Glomerular visceral epithelial cell (primary cell): ENCODE measurements at regions not wholly inside any gene's neighbourhood (a gene's known extent, or its start where the extent isn't known, plus 50 kb on each side); places are given as distances from the start of the nearest gene placed in this dataset.

Source experiments
- DNase-seq: peaks from one replicate; pipeline ENCODE4 v3.0.0-alpha.2; 2016; ENCODE audit errors: extremely low spot score

GRCh38 chr2:16506366-16506765 is 159.3 kb downstream of the CYRIA start:
- no peak for DNase-seq

GRCh38 chr2:16496426-16497388 is 168.9 kb downstream of the CYRIA start:
- DNase-seq, result no peak

DNA sequence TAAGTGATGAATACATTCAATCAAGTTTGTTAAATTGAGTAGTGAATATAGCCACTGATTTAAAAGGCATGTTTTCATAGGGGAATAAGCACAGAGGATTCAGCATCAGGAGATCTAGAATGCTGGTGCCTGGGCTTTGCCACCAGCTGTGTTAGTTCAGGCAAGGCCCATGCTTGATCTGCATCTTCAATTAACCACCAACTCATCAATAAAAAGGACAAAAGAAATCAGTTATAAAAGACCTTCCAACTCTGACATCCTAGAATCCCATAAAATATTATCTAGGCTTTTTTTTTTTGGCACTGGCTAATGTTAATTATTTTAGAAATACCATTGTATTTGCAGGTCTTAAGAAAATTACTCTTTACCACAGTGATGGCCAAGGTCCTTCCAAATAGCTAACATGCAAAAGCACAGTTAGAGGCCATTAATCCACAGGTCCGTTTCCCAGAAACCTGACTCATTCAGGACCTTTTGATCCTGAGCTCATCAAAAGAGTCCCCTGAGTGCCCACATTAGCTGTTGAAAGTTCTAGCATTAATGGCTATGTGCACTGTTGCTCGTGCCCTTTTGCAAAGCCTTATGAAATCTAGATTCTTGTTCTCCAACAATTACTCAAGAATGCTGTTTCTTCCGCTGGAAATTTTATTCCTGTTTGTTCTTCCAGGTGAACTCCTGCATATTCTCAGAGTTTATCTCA is 170.0 kb downstream of the CYRIA start:
- no peak for DNase-seq

DNA sequence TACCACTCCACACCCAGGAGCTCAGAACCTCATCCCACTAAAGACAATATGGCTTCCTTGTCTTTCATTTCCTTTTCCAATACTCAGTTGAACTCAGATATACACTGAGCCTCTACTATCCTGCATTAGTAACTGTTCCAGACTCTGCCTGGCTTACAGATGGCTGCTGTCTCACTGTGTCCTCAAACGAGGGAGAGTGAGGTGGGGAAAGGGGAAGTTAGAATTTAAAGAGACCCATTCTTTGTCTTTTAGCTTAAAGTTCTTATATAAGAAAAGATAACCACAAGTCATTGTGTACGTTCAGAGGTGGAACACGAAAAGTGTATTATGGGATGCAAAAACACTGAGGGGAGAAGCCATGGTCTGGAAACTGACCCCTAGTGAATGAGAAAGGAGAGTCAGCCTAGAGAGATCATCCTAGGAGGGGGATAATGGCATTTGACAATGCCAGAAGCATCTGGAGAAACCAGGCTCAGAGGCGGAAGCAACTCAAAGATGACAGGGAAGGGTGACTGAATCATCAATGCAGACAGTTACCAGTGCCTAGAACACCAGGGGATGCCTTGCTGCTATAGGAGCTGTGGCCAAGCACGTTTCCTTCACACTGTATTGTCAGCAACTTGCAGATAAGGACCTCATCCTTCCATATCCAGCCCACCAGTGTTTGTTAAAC is 170.7 kb downstream of the CYRIA start:
- no peak for DNase-seq

- no peak for DNase-seq
Measured at GRCh38 chr2:16493788-16494187, 171.8 kb downstream of the CYRIA start.

DNA sequence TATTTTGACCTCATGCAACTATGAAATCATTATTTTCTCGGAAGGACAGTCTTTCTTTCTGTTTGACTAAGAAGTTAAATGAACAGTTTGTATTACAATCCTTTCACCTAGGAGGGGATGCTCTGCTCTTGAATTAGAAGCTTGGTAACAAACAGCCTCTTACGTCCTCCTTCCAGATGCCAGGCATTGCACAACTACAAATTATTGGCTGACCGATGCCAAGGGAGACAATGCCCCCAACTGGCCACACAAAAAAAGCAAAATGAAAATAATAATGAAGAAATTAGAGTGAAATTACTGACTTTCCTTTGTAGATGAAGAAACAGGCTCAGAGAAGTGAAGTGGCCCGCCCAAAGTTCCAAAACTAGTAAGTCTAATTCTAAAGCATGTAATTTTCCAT is 177.9 kb downstream of the CYRIA start:
- DNase-seq, result peak; percentile 5

GRCh38 chr2:16485251-16485650 is 180.4 kb downstream of the CYRIA start:
- no peak for DNase-seq

DNA sequence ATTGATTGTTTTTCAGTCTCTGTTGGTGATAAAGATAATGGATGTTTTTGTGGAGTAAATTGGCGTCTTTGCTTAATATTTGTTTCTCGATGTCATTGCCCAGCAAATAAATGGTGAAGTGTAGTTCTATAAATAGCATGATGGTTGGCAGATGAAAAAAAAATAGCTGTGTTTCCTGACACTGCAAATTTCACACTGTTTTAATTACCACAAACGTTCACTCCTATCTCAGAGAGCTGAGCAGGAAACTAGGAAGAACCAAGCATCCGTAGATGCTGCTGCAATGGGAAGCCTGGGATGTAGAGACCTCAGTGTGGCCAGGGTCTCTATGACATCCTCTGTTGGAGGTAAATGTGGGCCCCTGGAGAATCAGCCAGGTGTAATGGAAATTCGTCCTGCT is 183.2 kb downstream of the CYRIA start:
- DNase-seq, result no peak

DNA sequence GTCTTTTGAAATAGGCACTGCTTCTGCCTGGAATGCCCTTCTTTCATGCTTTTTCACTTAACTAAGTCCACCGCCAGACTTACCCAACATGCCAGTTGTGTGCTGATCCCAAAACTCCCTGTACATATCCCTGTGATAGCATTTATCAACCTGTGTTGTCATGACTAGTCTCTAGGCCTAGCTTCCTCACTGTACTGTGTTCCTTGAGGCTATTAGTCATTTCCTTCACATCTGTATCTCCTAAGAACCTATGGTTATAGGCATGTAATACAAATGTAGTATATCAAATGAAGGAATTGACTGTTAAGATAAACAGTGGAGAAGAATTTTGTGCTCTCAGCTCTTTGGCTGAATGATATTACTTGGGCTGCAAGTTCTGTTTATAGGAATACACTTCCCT is 184.3 kb downstream of the CYRIA start:
- no peak for DNase-seq

- DNase-seq, result no peak
Measured at GRCh38 chr2:16479721-16480120, 185.9 kb downstream of the CYRIA start.

- peak; percentile 3 for DNase-seq
Measured at GRCh38 chr2:16478434-16479210, 187.0 kb downstream of the CYRIA start.

DNA sequence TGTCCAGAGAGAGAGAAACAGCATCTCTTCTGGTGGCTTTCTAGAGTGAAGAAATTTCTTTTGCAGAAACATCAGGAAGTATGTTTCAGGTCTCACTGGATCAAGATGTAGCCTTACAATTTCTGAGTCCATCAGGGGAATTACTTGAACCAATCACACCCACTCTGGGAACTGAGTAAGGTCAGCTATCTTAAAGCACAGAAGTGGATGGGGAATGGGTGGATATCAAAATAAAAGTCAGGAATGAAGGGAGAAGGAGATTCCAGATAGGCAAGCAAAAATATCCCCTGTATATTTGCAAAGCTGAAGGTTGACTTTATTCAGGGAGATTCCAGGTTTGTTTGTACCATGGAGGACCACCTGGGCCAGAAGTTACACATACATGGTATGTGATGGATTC is 188.0 kb downstream of the CYRIA start:
- no peak for DNase-seq

- DNase-seq, result no peak
Measured at GRCh38 chr2:16476866-16477265, 188.8 kb downstream of the CYRIA start.

DNA sequence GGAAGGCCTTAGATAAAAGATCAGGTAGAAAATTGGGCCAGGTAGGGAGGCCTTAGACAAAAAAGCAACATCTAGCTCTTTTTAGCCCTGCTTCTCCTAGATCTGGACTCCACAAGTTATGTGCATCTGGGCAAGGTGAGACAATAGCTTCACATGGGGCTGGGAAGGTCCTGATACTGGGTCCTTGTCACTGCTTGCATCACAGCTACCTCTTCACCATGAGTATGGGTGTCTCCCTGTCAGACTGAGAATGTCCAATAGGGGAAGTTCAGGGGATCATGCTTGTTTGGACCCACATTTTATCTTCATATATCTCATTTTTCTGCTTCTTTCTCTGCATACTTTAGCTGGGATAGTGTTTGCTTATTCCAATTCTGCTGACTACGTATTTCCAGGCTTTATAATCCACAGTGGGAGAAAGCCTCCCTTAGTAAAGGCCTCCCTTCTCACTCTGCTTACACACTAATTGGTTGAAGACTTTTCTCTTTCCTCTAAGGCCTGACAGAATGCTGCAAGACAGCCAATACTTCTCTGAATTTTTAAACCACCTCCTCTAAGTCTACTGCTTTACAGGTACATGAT is 189.6 kb downstream of the CYRIA start:
- no peak for DNase-seq

GRCh38 chr2:16475586-16475985 is 190.0 kb downstream of the CYRIA start:
- no peak for DNase-seq

DNA sequence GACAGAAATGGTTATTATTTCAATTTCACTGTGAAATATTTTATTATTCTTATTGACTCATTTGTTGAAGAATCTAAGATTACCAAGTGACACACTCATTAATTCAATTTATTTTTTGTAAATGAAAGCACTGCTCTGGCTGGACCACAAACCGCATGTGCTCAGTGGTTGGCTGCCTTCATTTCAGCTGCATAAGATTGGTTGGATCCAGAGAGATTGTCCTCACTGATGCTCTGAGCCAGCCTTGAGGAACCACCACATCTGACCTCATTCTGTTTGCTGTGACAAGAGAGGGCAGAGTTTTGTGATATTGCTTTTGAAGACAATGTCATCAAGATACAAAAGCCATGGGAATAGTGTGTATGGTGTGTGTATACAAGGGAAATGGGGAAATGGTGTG is 192.1 kb downstream of the CYRIA start:
- no peak for DNase-seq

DNA sequence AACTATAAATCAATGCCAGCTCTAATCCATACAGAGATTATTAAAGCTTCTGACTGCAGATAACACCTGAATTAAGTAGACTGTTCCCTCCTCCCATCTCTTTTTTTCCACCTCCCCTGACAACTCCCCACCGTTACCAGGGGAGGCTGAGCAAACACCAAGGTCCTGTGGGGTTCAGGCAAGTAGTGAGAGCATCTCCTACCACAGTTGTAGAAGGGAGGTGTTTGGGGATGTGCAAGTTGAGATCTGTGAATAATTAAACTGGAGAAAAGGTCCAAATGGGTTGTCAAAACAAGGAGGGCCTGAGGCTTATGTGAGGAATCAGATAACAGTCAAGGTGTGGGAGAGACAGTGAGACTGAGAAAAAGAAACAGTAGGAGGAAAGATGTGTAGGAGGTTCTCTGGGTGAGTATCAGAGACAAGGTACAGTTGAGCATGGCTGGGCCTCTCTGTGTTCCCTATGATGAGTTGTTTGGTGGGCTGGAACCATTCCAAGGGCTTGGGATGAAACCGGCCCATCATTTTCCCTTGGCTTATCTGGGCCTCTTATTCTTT is 194.6 kb downstream of the CYRIA start:
- no peak for DNase-seq

DNA sequence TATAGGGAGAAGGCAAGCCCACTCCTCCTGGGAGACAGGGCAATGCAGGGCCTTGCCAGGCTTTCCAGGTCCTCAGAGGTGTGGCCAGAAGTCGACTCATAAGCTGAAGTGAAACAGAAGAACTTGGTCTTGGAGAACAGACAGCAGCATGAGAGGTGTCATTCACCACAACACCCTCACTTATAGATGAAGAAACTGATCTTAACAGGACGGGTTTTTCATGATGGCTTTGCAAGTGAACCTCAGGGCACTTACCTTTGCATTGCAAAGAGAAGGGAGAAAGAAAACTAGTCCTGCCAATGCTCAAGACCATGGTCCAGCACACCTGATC is 198.8 kb downstream of the CYRIA start:
- no peak for DNase-seq

GRCh38 chr2:16466133-16466820 is 199.4 kb downstream of the CYRIA start:
- no peak for DNase-seq

- no peak for DNase-seq
Measured at GRCh38 chr2:16464641-16465040, 201.0 kb downstream of the CYRIA start.

DNA sequence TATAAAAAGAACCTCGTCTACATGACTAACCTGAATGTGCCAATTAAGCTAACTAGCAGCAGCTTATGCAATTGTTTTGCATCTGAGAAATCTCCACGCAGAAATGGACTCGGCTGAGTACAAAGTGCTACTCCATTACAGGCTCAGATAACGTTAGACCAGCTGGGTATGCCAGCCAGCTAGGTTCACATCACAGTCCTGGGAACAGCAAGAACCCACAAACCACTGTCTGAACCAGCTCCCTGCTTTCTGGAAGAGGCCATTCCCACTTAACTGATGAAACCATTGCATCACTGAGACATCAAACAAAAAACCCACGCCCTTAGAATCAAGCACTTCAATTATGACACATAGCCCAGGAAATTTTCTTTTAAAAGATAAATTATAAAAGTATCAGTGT is 202.7 kb downstream of the CYRIA start:
- DNase-seq, result no peak
